ENCODE measurements at regions not wholly inside any gene's neighbourhood (a gene's known extent, or its start where the extent isn't known, plus 50 kb on each side); places are given as distances from the start of the nearest gene placed in this dataset.

DNA sequence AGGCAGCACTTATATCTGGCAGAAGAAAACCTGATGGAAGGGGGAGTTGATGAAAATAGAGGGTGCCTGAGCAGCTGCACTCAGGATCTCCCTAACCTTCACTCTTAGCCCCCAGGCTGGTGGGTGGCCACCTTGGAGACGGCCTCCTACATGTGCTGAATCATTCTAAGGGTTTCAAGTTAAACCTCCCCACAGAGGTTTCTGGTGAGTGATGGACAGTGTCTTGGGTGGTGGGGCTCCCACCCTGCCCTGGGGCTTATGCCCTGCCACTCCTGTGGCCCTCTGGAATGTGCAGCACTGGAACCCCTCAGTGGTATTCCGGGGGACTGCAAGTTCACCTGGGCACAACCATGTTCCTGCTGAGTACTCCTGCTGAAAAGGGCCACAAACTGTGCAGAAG lies 357.2 kb downstream of the CD83 start:
- DNase-seq = no peak
- no peaks in the 10 kb centered on the region for H3K9me3 ChIP-seq (ENCODE audit: control insufficient read depth, low read length)
- H2BK5ac ChIP-seq (ENCODE audit: low read depth, low read length, poor library complexity, severe bottlenecking) = no peak overlapping the region

DNA sequence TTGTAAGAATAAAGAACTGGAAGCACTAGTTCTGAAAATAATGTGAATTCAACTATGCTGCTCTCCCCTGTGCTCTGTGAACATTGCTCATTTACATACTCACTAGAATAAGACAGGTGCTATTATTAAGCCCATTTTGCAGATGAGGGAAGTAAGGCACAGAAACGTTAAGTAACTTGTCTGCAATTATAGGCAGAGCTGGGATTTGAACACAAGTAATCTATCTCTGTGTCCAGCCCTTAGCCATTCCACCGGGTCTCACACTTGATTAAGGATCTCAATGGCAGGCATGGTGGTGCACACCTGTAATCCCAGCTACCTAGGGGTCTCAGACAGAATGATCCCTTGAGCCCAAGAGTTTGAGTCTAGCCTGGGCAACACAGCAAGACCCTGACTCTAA lies 357.7 kb downstream of the CD83 start:
- Histone ChIP-seq H2BK120ac (ENCODE audit: low read depth, low read length) (no peak overlapping the region), H3K18ac (ENCODE audit: low read depth in 1 of 2, low read length in 2 of 2) (peak overlapping the region in 1 of 2 experiments; percentile 29), H3K9me3 (ENCODE audit: control insufficient read depth, low read length) (no peaks in the 10 kb centered on the region), H3K23ac (ENCODE audit: low read length in 2 of 2) (no peak overlapping the region), H3K4me3 (ENCODE audit: insufficient read depth in 1 of 2, low read depth in 1 of 2, low read length in 2 of 2) (no peak overlapping the region), H4K91ac (ENCODE audit: low read length) (no peak overlapping the region), H3K9ac (ENCODE audit: low read length) (no peak overlapping the region), H2AK5ac (ENCODE audit: low read length, severe bottlenecking) (no peak overlapping the region), H3K79me1 (replicated peaks; ENCODE audit: low read length, poor library complexity, severe bottlenecking) (no peaks in the 10 kb centered on the region), H3K36me3 (ENCODE audit: control insufficient read depth in 1 of 2, insufficient read depth in 2 of 2, low read depth in 1 of 2, low read length in 2 of 2) (no peaks in the 10 kb centered on the region), H2BK5ac (ENCODE audit: low read depth, low read length, poor library complexity, severe bottlenecking) (no peak overlapping the region), H3K4me2 (ENCODE audit: low read length, poor library complexity, severe bottlenecking) (no peak overlapping the region), H2BK15ac (ENCODE audit: low read depth, poor library complexity, severe bottlenecking) (no peak overlapping the region), H2AFZ (ENCODE audit: low read depth, low read length) (no peak overlapping the region), H4K8ac (ENCODE audit: low read length) (no peak overlapping the region), H3K4ac (ENCODE audit: low read depth in 1 of 2, low read length in 2 of 2) (peak overlapping the region in 1 of 2 experiments; percentile 41), H3K27me3 (ENCODE audit: control insufficient read depth in 1 of 2, insufficient read depth in 1 of 2, low read length in 2 of 2) (no peaks in the 10 kb centered on the region), H3K27ac (ENCODE audit: low read length, poor library complexity, severe bottlenecking) (no peak overlapping the region), H2BK12ac (ENCODE audit: low read length in 2 of 2) (peak overlapping the region in 1 of 2 experiments; percentile 54), H3K14ac (ENCODE audit: low read length in 2 of 2) (no peak overlapping the region), H3K4me1 (ENCODE audit: control insufficient read depth, insufficient read depth, low read depth, low read length) (peaks cover 19% of the 10 kb centered on the region)
- no peak for DNase-seq
- WGBS = 100% methylated on average over 1 of the region's 2 CpGs

More for the DNA sequence above, 357.2 kb downstream of the CD83 start:
- Histone ChIP-seq H3K27me3 (ENCODE audit: control insufficient read depth in 1 of 2, insufficient read depth in 1 of 2, low read length in 2 of 2) (no peaks in the 10 kb centered on the region), H3K36me3 (ENCODE audit: control insufficient read depth in 1 of 2, insufficient read depth in 2 of 2, low read depth in 1 of 2, low read length in 2 of 2) (no peaks in the 10 kb centered on the region), H3K4me2 (ENCODE audit: low read length, poor library complexity, severe bottlenecking) (no peak overlapping the region), H2BK15ac (ENCODE audit: low read depth, poor library complexity, severe bottlenecking) (no peak overlapping the region), H2AFZ (ENCODE audit: low read depth, low read length) (no peak overlapping the region), H3K23ac (ENCODE audit: low read length in 2 of 2) (no peak overlapping the region), H2AK5ac (ENCODE audit: low read length, severe bottlenecking) (no peak overlapping the region), H2BK12ac (ENCODE audit: low read length in 2 of 2) (peak overlapping the region in 1 of 2 experiments; percentile 11), H3K9ac (ENCODE audit: low read length) (no peak overlapping the region), H3K27ac (ENCODE audit: low read length, poor library complexity, severe bottlenecking) (no peak overlapping the region), H4K91ac (ENCODE audit: low read length) (no peak overlapping the region), H3K79me1 (replicated peaks; ENCODE audit: low read length, poor library complexity, severe bottlenecking) (no peaks in the 10 kb centered on the region), H3K4me1 (ENCODE audit: control insufficient read depth, insufficient read depth, low read depth, low read length) (peaks cover 19% of the 10 kb centered on the region), H3K4me3 (ENCODE audit: insufficient read depth in 1 of 2, low read depth in 1 of 2, low read length in 2 of 2) (no peak overlapping the region), H3K18ac (ENCODE audit: low read depth in 1 of 2, low read length in 2 of 2) (no peak overlapping the region), H3K4ac (ENCODE audit: low read depth in 1 of 2, low read length in 2 of 2) (no peak overlapping the region), H2BK120ac (ENCODE audit: low read depth, low read length) (no peak overlapping the region), H3K14ac (ENCODE audit: low read length in 2 of 2) (no peak overlapping the region), H4K8ac (ENCODE audit: low read length) (no peak overlapping the region)
- 98% methylated on average over 2 of the region's 2 CpGs for WGBS

GRCh38 chr6:14476793-14477531 lies 359.4 kb downstream of the CD83 start:
- Histone ChIP-seq H2BK12ac (ENCODE audit: low read length in 2 of 2) (peak overlapping the region in 1 of 2 experiments; percentile 45), H3K4ac (ENCODE audit: low read depth in 1 of 2, low read length in 2 of 2) (peak overlapping the region in 1 of 2 experiments; percentile 27), H2AFZ (ENCODE audit: low read depth, low read length) (no peak overlapping the region), H3K23ac (ENCODE audit: low read length in 2 of 2) (no peak overlapping the region), H2BK120ac (ENCODE audit: low read depth, low read length) (no peak overlapping the region), H2BK5ac (ENCODE audit: low read depth, low read length, poor library complexity, severe bottlenecking) (peak overlapping the region; percentile 24), H3K14ac (ENCODE audit: low read length in 2 of 2) (no peak overlapping the region), H3K36me3 (ENCODE audit: control insufficient read depth in 1 of 2, insufficient read depth in 2 of 2, low read depth in 1 of 2, low read length in 2 of 2) (no peaks in the 10 kb centered on the region), H2BK15ac (ENCODE audit: low read depth, poor library complexity, severe bottlenecking) (peak overlapping the region; percentile 80), H2AK5ac (ENCODE audit: low read length, severe bottlenecking) (peak overlapping the region; percentile 98), H3K4me1 (ENCODE audit: control insufficient read depth, insufficient read depth, low read depth, low read length) (peaks cover 19% of the 10 kb centered on the region), H4K8ac (ENCODE audit: low read length) (no peak overlapping the region), H3K27me3 (ENCODE audit: control insufficient read depth in 1 of 2, insufficient read depth in 1 of 2, low read length in 2 of 2) (no peaks in the 10 kb centered on the region), H3K18ac (ENCODE audit: low read depth in 1 of 2, low read length in 2 of 2) (peak overlapping the region; percentile 46 to 69), H3K79me1 (replicated peaks; ENCODE audit: low read length, poor library complexity, severe bottlenecking) (no peaks in the 10 kb centered on the region), H3K27ac (ENCODE audit: low read length, poor library complexity, severe bottlenecking) (peak overlapping the region; percentile 74), H3K9me3 (ENCODE audit: control insufficient read depth, low read length) (no peaks in the 10 kb centered on the region), H3K4me2 (ENCODE audit: low read length, poor library complexity, severe bottlenecking) (peak overlapping the region; percentile 52), H4K91ac (ENCODE audit: low read length) (peak overlapping the region; percentile 45), H3K9ac (ENCODE audit: low read length) (peak overlapping the region; percentile 40), H3K4me3 (ENCODE audit: insufficient read depth in 1 of 2, low read depth in 1 of 2, low read length in 2 of 2) (peak overlapping the region in 1 of 2 experiments; percentile 65)
- DNase-seq = peak; percentile 98
- 13% methylated on average over 8 of the region's 12 CpGs for WGBS

DNA sequence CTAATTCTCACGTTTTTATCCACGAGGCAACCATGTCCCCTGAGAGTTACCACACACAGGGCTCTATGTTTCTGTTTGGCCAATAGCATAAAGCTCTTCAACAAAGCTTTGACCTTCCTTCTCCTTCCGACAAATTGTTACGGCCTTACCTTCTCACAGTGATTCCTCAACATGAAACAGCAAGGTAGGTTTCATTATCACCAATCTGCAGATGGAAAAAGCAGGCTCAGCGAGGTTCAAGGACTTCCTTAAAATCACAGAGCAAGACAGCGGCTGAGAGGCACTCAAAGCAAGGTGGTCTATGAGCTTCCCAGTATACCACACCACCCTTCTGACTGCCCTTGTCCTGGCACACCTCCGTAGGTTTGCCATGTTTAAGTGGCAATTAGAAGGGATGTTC lies 360.0 kb downstream of the CD83 start:
- Histone ChIP-seq H3K23ac (ENCODE audit: low read length in 2 of 2) (no peak overlapping the region), H3K36me3 (ENCODE audit: control insufficient read depth in 1 of 2, insufficient read depth in 2 of 2, low read depth in 1 of 2, low read length in 2 of 2) (no peaks in the 10 kb centered on the region), H2BK120ac (ENCODE audit: low read depth, low read length) (no peak overlapping the region), H3K4ac (ENCODE audit: low read depth in 1 of 2, low read length in 2 of 2) (no peak overlapping the region), H3K18ac (ENCODE audit: low read depth in 1 of 2, low read length in 2 of 2) (peak overlapping the region; percentile 61 to 69), H2BK5ac (ENCODE audit: low read depth, low read length, poor library complexity, severe bottlenecking) (no peak overlapping the region), H3K27me3 (ENCODE audit: control insufficient read depth in 1 of 2, insufficient read depth in 1 of 2, low read length in 2 of 2) (no peaks in the 10 kb centered on the region), H3K4me1 (ENCODE audit: control insufficient read depth, insufficient read depth, low read depth, low read length) (peaks cover 19% of the 10 kb centered on the region), H4K8ac (ENCODE audit: low read length) (no peak overlapping the region), H3K9ac (ENCODE audit: low read length) (peak overlapping the region; percentile 40), H2AK5ac (ENCODE audit: low read length, severe bottlenecking) (peak overlapping the region; percentile 31), H3K27ac (ENCODE audit: low read length, poor library complexity, severe bottlenecking) (peak overlapping the region; percentile 26), H3K79me1 (replicated peaks; ENCODE audit: low read length, poor library complexity, severe bottlenecking) (no peaks in the 10 kb centered on the region), H2AFZ (ENCODE audit: low read depth, low read length) (no peak overlapping the region), H3K4me3 (ENCODE audit: insufficient read depth in 1 of 2, low read depth in 1 of 2, low read length in 2 of 2) (no peak overlapping the region), H3K14ac (ENCODE audit: low read length in 2 of 2) (no peak overlapping the region), H4K91ac (ENCODE audit: low read length) (peak overlapping the region; percentile 75), H2BK15ac (ENCODE audit: low read depth, poor library complexity, severe bottlenecking) (no peak overlapping the region), H3K9me3 (ENCODE audit: control insufficient read depth, low read length) (no peaks in the 10 kb centered on the region), H2BK12ac (ENCODE audit: low read length in 2 of 2) (peak overlapping the region; percentile 38 to 69), H3K4me2 (ENCODE audit: low read length, poor library complexity, severe bottlenecking) (no peak overlapping the region)
- 68% methylated on average over 7 of the region's 7 CpGs for WGBS
- no peak for DNase-seq

All from mesenchymal stem cell (in vitro differentiated cells and primary cell).